DND-41 (cell line): ENCODE measurements at regions not wholly inside any gene's neighbourhood (a gene's known extent, or its start where the extent isn't known, plus 50 kb on each side); places are given as distances from the start of the nearest gene placed in this dataset.
A peak's percentile ranks its signal among the peaks of the same experiment; 100 is the strongest.

ENCODE experiments used
- ATAC-seq: fragments of 200-7000 bp; cut with Tn5 transposase; 3 replicates; pipeline ENCODE4 v1.9.1; 2021; ENCODE audit warnings: low read depth; ENCODE audit not compliant: insufficient read depth
- DNase-seq: peaks from one replicate; pipeline ENCODE4 v3.0.0-alpha.2; 2020
- H2AFZ ChIP-seq: 2 replicates; pipeline ENCODE4 v1.6.0; 2012; ENCODE audit warnings: low read depth, low read length
- H3K27ac ChIP-seq: 2 replicates; pipeline ENCODE4 v1.5.1; 2012; ENCODE audit warnings: low read length, inconsistent platforms
- H3K27me3 ChIP-seq: fragments of 200-600 bp; sonication (generic); 2 replicates; pipeline ENCODE4 v1.6.0; 2012; ENCODE audit warnings: low read length, mild to moderate bottlenecking, inconsistent platforms; ENCODE audit not compliant: insufficient read depth, poor library complexity
- H3K36me3 ChIP-seq: 2 replicates; pipeline ENCODE4 v1.5.1; 2012; ENCODE audit warnings: low read length, inconsistent platforms; ENCODE audit not compliant: insufficient read depth
- H3K4me1 ChIP-seq: 2 replicates; pipeline ENCODE4 v1.5.1; 2012; ENCODE audit warnings: mild to moderate bottlenecking, low read length; ENCODE audit not compliant: insufficient read depth
- H3K4me2 ChIP-seq: 2 replicates; pipeline ENCODE4 v1.6.0; 2012; ENCODE audit warnings: mild to moderate bottlenecking, moderate library complexity, low read length, inconsistent platforms; ENCODE audit not compliant: insufficient read depth
- H3K4me3 ChIP-seq, 2 experiments: fragments of 200-600 bp in 1 of 2; shearing (Covaris generic) in 1 of 2; 2 replicates each; pipeline ENCODE4 v1.5.1; 2012 to 2016; ENCODE audit warnings: inconsistent platforms in 2 of 2, low read length in 2 of 2, mild to moderate bottlenecking in 2 of 2, low read depth in 1 of 2, moderate library complexity in 1 of 2
- H3K79me2 ChIP-seq: 2 replicates; pipeline ENCODE4 v1.6.0; 2012; ENCODE audit warnings: low read length, inconsistent platforms; ENCODE audit not compliant: insufficient read depth
- H3K9ac ChIP-seq: 2 replicates; pipeline ENCODE4 v1.6.0; 2012; ENCODE audit warnings: low read depth, mild to moderate bottlenecking, inconsistent platforms, low read length, moderate library complexity
- H3K9me3 ChIP-seq: 2 replicates; pipeline ENCODE4 v1.5.1; 2012; ENCODE audit warnings: low read length, moderate library complexity, mild to moderate bottlenecking, inconsistent platforms; ENCODE audit not compliant: insufficient read depth, severe bottlenecking
- H4K20me1 ChIP-seq: 2 replicates; pipeline ENCODE4 v1.6.0; 2012; ENCODE audit warnings: low read length; ENCODE audit not compliant: insufficient read depth
- EZH2 ChIP-seq: IDR thresholded peaks from 3 replicates; pipeline ENCODE4 v1.6.1; 2012; ENCODE audit warnings: borderline replicate concordance, low read depth, mild to moderate bottlenecking, moderate library complexity, low read length, inconsistent platforms; ENCODE audit not compliant: severe bottlenecking
- TF ChIP-seq, protein P1 (sequence below): IDR thresholded peaks from 2 replicates; pipeline ENCODE4 v1.5.1; 2012; ENCODE audit warnings: borderline replicate concordance, low read length, moderate library complexity, mild to moderate bottlenecking; ENCODE audit not compliant: poor library complexity, severe bottlenecking; ENCODE audit errors: extremely low read depth

GRCh38 chr17:56674401-56674925 lies 81.0 kb downstream of the NOG start:
- Histone ChIP-seq H3K4me3 (no peak overlapping the region), H3K27ac (no peak overlapping the region), H3K79me2 (no peaks in the 10 kb centered on the region), H2AFZ (no peak overlapping the region), H3K9ac (no peak overlapping the region), H3K27me3 (peaks cover 30% of the 10 kb centered on the region), H3K4me1 (peaks cover 32% of the 10 kb centered on the region), H3K4me2 (no peak overlapping the region), H3K9me3 (no peaks in the 10 kb centered on the region), H4K20me1 (peaks cover 3% of the 10 kb centered on the region; the same call in 1 of the 2 replicates), H3K36me3 (no peaks in the 10 kb centered on the region)
- ATAC-seq (no peak), DNase-seq (no peak)
- no peak for TF ChIP-seq EZH2
- TF ChIP-seq, protein P1, sequence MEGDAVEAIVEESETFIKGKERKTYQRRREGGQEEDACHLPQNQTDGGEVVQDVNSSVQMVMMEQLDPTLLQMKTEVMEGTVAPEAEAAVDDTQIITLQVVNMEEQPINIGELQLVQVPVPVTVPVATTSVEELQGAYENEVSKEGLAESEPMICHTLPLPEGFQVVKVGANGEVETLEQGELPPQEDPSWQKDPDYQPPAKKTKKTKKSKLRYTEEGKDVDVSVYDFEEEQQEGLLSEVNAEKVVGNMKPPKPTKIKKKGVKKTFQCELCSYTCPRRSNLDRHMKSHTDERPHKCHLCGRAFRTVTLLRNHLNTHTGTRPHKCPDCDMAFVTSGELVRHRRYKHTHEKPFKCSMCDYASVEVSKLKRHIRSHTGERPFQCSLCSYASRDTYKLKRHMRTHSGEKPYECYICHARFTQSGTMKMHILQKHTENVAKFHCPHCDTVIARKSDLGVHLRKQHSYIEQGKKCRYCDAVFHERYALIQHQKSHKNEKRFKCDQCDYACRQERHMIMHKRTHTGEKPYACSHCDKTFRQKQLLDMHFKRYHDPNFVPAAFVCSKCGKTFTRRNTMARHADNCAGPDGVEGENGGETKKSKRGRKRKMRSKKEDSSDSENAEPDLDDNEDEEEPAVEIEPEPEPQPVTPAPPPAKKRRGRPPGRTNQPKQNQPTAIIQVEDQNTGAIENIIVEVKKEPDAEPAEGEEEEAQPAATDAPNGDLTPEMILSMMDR = no peak

GRCh38 chr17:56675876-56676660 lies 82.6 kb downstream of the NOG start:
- Histone ChIP-seq H4K20me1 (peaks cover 3% of the 10 kb centered on the region; the same call in 1 of the 2 replicates), H3K4me2 (no peak overlapping the region), H3K4me3 (no peak overlapping the region), H3K9me3 (no peaks in the 10 kb centered on the region), H3K27ac (no peak overlapping the region), H3K9ac (no peak overlapping the region), H2AFZ (no peak overlapping the region), H3K27me3 (peaks cover 33% of the 10 kb centered on the region), H3K4me1 (peaks cover 48% of the 10 kb centered on the region), H3K36me3 (no peaks in the 10 kb centered on the region), H3K79me2 (no peaks in the 10 kb centered on the region)
- ATAC-seq (peak; percentile 46), DNase-seq (peak; percentile 17)
- TF ChIP-seq, protein P1 = no peak
- TF ChIP-seq EZH2 = no peak

DNA sequence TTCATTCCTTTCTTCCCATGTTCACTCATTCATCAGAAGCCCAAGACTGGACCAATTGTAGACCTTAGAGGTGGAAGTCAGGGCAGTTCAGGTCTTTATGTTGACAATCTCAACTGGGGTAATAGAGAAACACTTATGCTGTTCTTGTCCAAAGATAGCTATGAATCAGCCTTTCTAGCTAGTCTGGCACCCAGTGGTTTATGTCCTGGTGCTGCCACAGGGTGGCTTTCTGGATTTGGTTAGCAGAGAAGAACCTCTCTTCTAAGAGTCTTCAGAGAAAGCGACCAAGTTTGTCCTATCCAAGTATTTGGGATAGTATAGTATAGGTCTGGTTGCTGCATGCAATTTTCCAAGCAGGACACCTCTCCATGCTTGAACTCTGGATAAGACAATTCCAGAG lies 83.3 kb downstream of the NOG start:
- no peaks in the 10 kb centered on the region for H3K79me2 ChIP-seq
- peaks cover 33% of the 10 kb centered on the region for H3K27me3 ChIP-seq
- DNase-seq (no peak), ATAC-seq (no peak)
- peaks cover 55% of the 10 kb centered on the region for H3K4me1 ChIP-seq
- H2AFZ ChIP-seq = no peak overlapping the region
- H3K4me3 ChIP-seq = no peak overlapping the region
- no peak for TF ChIP-seq EZH2
- TF ChIP-seq, protein P1 = peak; percentile 28
- H3K9me3 ChIP-seq = no peaks in the 10 kb centered on the region
- H4K20me1 ChIP-seq = peaks cover 5% of the 10 kb centered on the region; the same call in 1 of the 2 replicates
- H3K36me3 ChIP-seq = no peaks in the 10 kb centered on the region
- H3K4me2 ChIP-seq = no peak overlapping the region
- H3K9ac ChIP-seq = no peak overlapping the region
- no peak overlapping the region for H3K27ac ChIP-seq
